DOHH2 (cell line): ENCODE measurements at regions not wholly inside any gene's neighbourhood (a gene's known extent, or its start where the extent isn't known, plus 50 kb on each side); places are given as distances from the start of the nearest gene placed in this dataset.
"Not testable (repeated sequence)": the region's sequence is repeated elsewhere in the genome, so short reads cannot be mapped to it uniquely, and the experiment has no call there.

Source experiments
- EZH2phosphoT487 ChIP-seq: fragments of 200-600 bp; sonication (generic); IDR thresholded peaks from 2 replicates; pipeline ENCODE4 v1.6.1; 2017; ENCODE audit warnings: borderline replicate concordance, mild to moderate bottlenecking, antibody characterized with exemption, low read length, moderate library complexity, mixed read lengths
- TF ChIP-seq, protein P1 (sequence below): fragments of 200-600 bp; sonication (generic); IDR thresholded peaks from one replicate; pipeline ENCODE4 v1.5.1; 2014; ENCODE audit warnings: antibody characterized with exemption, mild to moderate bottlenecking, low read depth, low read length; ENCODE audit not compliant: poor library complexity, severe bottlenecking

DNA sequence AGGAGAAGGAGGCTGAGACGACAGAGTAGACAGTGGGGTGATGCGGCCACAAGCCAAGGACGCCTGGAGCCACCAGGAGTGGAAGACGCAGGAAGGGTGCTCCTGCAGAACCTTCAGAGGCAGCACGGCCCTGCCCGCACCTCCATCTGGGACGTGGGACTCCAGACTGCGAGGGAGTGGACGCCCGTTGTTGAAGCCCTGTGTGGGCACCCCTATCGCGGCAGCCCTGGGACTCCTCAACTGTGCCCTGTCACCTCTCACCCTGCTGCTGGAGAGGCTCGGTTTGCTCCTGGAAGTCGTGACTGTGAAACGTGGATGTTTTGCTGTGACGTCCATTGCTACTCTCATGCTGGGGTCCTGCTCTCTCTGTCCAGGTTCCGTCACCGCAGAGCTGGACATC, 100.6 kb upstream of the LRPAP1 start:
- TF ChIP-seq, protein P1, sequence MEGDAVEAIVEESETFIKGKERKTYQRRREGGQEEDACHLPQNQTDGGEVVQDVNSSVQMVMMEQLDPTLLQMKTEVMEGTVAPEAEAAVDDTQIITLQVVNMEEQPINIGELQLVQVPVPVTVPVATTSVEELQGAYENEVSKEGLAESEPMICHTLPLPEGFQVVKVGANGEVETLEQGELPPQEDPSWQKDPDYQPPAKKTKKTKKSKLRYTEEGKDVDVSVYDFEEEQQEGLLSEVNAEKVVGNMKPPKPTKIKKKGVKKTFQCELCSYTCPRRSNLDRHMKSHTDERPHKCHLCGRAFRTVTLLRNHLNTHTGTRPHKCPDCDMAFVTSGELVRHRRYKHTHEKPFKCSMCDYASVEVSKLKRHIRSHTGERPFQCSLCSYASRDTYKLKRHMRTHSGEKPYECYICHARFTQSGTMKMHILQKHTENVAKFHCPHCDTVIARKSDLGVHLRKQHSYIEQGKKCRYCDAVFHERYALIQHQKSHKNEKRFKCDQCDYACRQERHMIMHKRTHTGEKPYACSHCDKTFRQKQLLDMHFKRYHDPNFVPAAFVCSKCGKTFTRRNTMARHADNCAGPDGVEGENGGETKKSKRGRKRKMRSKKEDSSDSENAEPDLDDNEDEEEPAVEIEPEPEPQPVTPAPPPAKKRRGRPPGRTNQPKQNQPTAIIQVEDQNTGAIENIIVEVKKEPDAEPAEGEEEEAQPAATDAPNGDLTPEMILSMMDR: not testable (repeated sequence)
- not testable (repeated sequence) for TF ChIP-seq EZH2phosphoT487
